ENCODE measurements at regions not wholly inside any gene's neighbourhood (a gene's known extent, or its start where the extent isn't known, plus 50 kb on each side); places are given as distances from the start of the nearest gene placed in this dataset.

- DNase-seq (ENCODE audit: low read depth), result no peak
These were observed 1080.9 kb upstream of the FANCL start for GRCh38 chr2:59322005-59322404.

DNA sequence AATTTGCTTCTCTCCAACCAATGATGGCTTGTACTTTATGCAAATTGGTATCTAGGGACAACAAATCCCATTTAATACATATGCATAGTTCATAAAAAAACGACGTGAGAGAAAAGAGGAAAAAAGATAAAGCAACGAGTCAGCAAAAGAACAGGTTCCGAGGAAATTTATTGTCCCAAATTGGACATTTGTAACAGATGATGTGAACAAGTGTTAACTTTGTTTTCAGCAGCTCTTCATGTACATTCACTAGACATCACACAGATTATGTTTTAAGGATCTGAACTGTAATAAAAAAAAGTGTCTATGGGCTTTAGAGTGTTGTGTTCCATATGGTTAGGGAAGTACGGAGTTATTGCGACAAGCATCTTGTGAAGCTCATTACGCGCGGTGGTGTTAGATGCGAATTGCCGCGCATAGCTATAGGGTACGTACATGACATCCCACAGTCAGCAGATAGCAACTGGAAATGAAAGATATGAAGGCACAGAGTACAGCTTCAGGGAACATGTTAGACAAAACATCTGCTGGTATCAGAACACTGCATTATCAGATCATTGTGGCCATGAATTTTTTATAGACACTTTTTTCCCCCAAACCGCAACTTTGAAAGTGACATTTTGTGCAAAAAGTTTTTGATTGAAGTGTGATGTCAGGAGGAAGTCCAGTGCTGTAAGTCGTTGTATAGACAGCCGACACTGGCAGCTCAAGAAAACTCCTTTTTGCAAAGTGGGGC, 1073.1 kb upstream of the FANCL start:
- DNase-seq (ENCODE audit: low read depth), result no peak

GRCh38 chr2:59312967-59313940, 1072.1 kb upstream of the FANCL start:
- no peak for DNase-seq (ENCODE audit: low read depth)

DNA sequence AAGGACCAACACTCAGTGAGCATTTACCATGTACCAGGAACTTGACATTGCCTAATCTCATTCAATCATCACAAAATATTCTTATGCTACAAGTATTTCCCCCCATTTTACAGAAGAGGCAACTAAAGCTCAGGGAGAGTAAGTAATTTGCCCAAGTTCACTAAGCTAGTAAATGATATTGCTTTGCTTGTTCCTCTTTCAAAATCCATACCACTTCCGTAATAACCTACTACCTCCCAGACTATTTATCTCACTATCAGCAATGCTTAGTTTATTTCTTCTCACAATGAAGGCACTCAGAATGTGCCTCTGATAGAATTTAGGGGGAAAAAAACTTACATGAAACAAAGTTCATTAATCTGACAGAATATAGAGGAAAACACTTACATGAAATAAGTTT, 1070.9 kb upstream of the FANCL start:
- no peak for DNase-seq (ENCODE audit: low read depth)

DNA sequence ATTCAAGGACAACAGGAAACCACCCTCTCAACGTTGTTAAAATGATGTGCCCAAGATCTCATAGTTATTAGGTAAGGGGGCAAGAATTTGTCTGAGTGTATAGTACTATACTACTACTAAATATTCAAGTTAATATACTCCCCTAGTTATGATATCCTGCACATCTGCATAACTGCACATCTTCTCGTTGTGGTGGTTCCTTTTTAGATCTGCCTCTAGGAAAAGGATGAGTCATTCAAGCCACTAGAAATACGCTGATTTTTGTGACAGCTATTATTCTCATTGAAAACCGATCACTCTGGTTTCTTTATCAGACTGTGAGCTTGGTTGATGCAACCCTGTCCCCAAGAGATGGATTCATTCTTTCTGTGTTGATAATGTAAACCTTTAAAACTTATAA, 1067.0 kb upstream of the FANCL start:
- DNase-seq (ENCODE audit: low read depth), result no peak

DNA sequence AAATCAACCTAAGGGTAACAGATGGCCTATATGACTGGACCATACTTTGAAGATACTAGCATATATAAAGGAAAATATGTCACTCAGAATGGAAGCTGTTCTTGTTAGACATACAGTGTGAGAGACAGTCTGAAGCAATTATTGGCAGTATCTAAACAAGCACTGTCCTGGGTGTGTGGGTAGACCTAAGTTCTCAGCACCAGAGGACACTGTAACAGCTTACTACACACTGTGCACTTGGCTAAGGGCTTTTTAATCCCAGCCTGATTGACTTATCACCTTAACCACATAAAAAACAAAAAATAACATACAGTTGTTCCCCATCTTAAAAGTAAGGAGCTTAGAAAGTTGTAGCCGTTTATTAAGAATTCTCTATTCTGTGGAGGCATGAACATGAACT, 1066.1 kb upstream of the FANCL start:
- DNase-seq (ENCODE audit: low read depth), result no peak

DNA sequence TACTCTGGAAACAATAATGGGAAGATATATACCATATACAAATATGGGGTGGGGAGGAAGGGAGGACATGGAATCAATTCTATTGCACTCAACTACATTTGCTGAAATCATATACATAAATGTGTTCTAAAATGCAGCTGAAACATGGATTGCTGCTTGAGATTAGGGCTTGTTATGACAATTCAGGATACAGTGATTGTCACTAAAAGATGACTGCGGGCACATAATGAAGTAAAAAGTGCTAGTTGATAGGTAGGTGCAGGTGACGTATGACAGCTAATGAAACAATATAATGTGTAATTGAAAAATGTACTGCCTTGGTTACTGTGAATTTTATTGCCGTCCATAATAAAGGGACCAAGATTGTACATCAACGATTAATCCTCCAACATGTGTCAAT, 1062.1 kb upstream of the FANCL start:
- DNase-seq (ENCODE audit: low read depth), result no peak

GRCh38 chr2:59302683-59303082, 1061.6 kb upstream of the FANCL start:
- no peak for DNase-seq (ENCODE audit: low read depth)

DNA sequence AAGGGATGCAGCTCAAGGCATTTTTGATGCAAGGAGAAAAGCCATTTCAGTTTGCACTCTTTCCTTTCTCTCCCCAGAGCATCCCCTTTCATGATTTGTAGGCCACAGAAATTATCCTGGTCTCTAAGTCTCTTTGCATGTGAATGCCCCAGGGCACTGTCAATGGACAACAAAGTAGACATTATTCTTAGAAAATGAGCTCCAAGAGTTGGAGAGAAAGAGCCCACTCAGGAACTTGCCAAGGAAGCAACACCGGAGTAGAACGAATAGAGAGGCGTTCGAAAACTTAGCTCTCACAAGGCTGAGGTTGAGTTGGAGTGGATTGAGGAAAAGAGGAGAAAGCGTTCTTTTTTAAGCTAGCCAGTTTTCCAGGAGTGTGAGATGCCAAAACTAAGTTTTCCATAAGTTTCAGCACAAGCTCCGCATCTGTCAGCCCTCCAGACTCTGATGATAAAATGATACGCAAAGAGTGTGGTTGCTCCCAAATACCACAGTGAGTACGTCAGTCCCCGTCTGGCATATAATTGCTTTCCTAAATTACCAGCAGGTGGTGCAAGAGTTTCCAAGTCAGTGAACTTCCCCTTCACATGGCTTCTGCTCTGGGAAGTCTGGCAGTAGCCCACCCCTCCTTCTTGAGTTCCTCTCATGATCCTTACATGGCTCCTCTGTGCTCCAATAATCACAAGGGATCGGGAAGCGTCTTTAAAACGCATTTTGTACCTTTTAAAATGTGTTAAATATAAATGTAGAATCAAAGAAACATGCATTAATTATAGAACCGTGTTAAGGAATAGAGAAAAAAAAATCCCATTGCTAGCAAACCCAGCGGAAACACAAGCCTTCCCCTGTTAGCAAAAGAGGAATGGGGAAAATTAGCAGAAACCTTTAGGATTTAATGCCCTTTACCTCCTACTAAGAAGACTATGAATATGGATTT, 1060.6 kb upstream of the FANCL start:
- peak; percentile 47 for DNase-seq (ENCODE audit: low read depth)

GRCh38 chr2:59297816-59298215, 1056.7 kb upstream of the FANCL start:
- DNase-seq (ENCODE audit: low read depth), result no peak

DNA sequence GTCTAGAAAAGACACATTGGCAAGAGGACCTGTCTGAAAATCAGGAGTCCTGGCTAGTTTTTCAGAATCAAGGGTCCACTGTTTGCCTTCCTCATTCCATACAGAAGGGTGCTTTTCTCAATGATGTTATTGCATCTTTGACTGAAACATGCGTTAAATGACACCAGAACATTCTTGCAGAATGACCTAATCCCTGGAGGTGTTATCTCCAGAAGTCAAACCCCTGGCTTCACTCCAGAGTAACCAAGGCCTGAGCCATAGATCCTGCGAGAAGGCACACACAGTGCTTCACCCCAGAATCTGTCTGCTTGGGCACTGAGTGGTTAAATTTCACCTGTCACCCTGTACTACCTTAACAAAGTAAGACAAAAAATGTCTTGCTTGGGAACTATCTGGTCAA, 1055.2 kb upstream of the FANCL start:
- DNase-seq (ENCODE audit: low read depth), result no peak

DNA sequence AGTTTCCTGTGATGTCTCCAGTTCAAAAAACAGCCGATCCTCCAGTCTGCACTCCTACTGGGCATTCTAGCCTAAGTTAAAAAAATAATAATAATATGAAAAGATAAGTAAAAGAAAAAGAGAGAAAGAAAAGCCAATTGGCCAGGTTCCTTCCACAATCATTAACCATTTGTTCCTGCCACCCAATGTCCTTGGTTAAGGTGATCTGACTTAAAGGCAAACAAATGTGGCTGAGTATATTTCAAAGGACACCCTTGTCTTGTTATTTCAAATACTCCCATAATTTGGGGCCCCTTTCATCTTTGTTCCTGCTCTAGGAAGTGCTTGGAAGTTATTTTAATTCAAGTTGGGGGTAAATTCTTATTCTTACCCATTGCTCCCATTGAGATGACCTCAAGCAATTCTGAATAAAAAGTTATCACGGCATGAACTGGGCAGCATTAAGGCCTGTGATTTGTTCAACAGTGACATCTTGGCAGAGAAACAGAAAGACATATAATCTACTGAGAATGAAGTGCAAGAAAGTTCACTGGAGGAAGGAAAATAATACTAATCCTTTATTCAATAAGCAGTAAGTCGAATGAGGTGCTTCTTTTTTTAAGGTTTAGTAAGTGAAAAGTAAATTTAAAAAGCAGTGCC, 1054.5 kb upstream of the FANCL start:
- no peak for DNase-seq (ENCODE audit: low read depth)

DNA sequence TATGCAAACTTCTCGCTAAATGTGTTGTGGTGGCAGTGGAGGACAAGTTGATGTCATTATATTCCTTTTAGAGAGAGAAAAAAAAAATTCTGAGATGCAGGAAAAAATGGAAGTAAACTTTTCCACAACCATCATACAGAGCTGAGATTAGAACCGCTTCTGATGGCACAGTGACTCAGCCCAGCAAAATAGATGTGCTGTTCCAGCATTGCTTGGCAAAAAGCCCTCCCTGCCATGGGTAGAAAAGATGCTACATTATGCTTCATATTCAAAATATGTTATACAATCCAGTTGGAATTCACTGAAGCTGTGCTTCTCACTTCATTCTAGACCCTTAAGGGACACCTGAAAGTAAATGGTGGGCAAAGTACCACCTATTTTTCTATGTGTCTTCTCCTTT, 1047.6 kb upstream of the FANCL start:
- no peak for DNase-seq (ENCODE audit: low read depth)

DNA sequence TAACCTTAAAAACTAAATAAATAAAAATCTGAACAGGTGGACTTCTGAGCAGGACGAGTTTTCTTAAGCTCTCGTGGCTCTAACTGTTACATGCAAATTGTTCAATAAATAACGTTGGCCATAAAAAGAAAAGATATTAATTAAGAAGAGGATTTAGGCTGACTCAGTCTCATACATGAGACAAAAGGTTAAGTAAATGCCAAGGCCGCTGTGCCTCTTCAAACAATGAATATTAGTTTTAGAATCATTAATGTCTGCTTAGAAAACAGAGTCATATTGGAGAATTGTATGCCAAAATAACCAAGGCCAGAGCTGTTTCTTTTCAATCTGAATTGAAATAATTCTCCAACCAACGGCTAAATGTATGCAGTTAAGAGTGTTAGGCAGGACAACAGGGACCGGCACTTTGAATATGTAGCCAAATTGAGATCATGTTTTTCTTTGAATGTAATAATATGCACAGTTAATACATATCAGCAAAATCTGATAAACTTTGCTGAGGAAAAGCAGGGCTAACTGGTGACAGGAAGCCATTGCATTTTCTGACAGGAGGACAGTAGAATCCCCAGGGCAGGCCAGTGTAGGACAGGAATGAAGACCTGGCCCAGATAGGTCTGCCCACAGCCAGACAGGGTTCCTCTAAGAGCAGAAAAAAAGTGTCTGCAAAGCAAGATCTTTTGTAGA, 1041.4 kb upstream of the FANCL start:
- no peak for DNase-seq (ENCODE audit: low read depth)

GRCh38 chr2:59277671-59278070, 1036.5 kb upstream of the FANCL start:
- no peak for DNase-seq (ENCODE audit: low read depth)

- no peak for DNase-seq (ENCODE audit: low read depth)
These were observed 1035.8 kb upstream of the FANCL start for GRCh38 chr2:59276917-59277316.

DNA sequence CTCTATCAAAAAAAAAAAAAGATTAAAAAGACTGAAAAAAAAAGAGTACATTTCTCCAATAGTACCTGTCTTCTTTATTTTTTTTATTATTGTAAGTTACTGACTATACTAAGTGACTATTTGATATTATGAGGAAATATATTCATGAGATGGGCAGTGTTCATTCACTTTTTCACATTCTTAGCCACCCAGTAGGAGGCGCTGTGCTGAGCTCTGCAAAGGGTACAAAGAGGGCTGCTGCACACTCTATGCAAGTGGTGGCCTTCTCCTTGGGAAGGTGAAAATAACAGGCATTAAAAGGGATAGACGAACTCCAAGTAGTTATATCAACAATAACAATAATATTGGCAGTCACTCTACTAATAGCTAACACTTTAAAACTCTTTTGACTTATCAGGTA, 1034.9 kb upstream of the FANCL start:
- DNase-seq (ENCODE audit: low read depth), result no peak

DNA sequence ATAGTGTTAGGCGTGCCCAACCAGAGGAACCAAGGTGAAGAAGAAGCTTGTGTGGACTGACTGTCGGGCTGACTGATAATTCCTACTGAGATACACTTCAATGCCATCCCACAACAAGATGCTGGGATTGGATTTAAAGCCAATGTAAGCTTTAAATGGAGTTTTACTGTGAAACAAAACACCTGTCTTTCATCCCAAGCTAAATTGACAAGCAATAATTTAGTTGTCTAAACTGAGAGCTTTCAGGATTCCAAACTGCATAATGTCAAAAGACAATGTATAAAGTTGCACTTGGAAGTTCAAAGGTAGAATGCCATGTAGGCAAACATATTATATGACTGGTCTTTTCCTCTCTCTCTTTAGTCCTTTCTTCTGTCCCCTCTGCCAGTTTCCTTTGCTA, 1025.3 kb upstream of the FANCL start:
- DNase-seq (ENCODE audit: low read depth), result no peak

GRCh38 chr2:59259913-59260312, 1018.8 kb upstream of the FANCL start:
- no peak for DNase-seq (ENCODE audit: low read depth)

- DNase-seq (ENCODE audit: low read depth), result no peak
These were observed 1015.2 kb upstream of the FANCL start for GRCh38 chr2:59256290-59256689.

- no peak for DNase-seq (ENCODE audit: low read depth)
These were observed 1013.2 kb upstream of the FANCL start for GRCh38 chr2:59254279-59254678.
